GM12878 (cell line): ENCODE measurements at regions not wholly inside any gene's neighbourhood (a gene's known extent, or its start where the extent isn't known, plus 50 kb on each side); places are given as distances from the start of the nearest gene placed in this dataset.

Source experiments
- ATAC-seq: fragments of 200-7000 bp; cut with Tn5 transposase; 3 replicates; pipeline ENCODE4 v1.9.1; 2020; ENCODE audit warnings: mild to moderate bottlenecking, moderate library complexity
- BruUV-seq: library from RNA; stranded (reverse); fragments of 400-500 nt; replicated peaks from 2 replicates; lab custom pipeline; 2021; lab: Mats Ljungman, UMichigan
- CTCF ChIA-PET: fragments of 300-600 bp; sonication (Branson Sonifier 250); formaldehyde crosslinking; extraction: SDS; loops from one replicate; lab custom pipeline; 2021; ENCODE audit warnings: inconsistent platforms; lab: Yijun Ruan, JAX
- POLR2A ChIA-PET: fragments of 350-600 bp; formaldehyde crosslinking; extraction: SDS; loops from one replicate; lab custom pipeline; 2021; ENCODE audit warnings: inconsistent platforms; lab: Charles Lee
- RAD21 ChIA-PET: fragments of 300-600 bp; sonication (Branson Sonifier 250); formaldehyde crosslinking; loops from one replicate; lab custom pipeline; 2023; ENCODE audit warnings: antibody characterized with exemption; ENCODE audit not compliant: unreplicated experiment; lab: Charles Lee
- SMC1A ChIA-PET: fragments of 300-600 bp; sonication (Branson Sonifier 250); formaldehyde crosslinking; loops from one replicate; lab custom pipeline; 2023; ENCODE audit not compliant: unreplicated experiment, uncharacterized antibody; lab: Charles Lee
- DNase-seq: peaks from one replicate; pipeline ENCODE4 v3.0.0-alpha.2; 2011; ENCODE audit warnings: low read depth, low spot score
- FAIRE-seq: peaks from 3 replicates; lab custom pipeline; 2011; peaks lifted over from hg19 to GRCh38; lab: Jason Lieb, UNC
- H2AFZ ChIP-seq: 2 replicates; pipeline ENCODE4 v1.6.0; 2011; ENCODE audit warnings: low read depth, low read length, control low read depth; ENCODE audit not compliant: control insufficient read depth
- H3K27ac ChIP-seq: 2 replicates; pipeline ENCODE4 v1.5.1; 2011; ENCODE audit warnings: control low read depth; ENCODE audit not compliant: control insufficient read depth, insufficient read depth
- H3K27me3 ChIP-seq, 2 experiments: replicated peaks in 1 of 2; 2 replicates each; pipeline versions ENCODE4 v1.6.0 to v1.6.1; 2011; ENCODE audit warnings: low read length in 1 of 2; ENCODE audit not compliant: control insufficient read depth in 2 of 2, insufficient read depth in 2 of 2
- H3K36me3 ChIP-seq, 2 experiments: 2 replicates each; pipeline ENCODE4 v1.5.1; 2011; ENCODE audit warnings: low read length in 1 of 2; ENCODE audit not compliant: control insufficient read depth in 2 of 2, insufficient read depth in 2 of 2
- H3K4me1 ChIP-seq: 2 replicates; pipeline ENCODE4 v1.6.1; 2011; ENCODE audit warnings: mild to moderate bottlenecking, low read length, moderate library complexity, mixed read lengths; ENCODE audit not compliant: control insufficient read depth, insufficient read depth
- H3K4me2 ChIP-seq: 2 replicates; pipeline ENCODE4 v1.6.0; 2011; ENCODE audit warnings: control low read depth; ENCODE audit not compliant: control insufficient read depth, insufficient read depth
- H3K4me3 ChIP-seq: fragments of 200-600 bp; sonication (generic); 2 replicates; pipeline ENCODE4 v1.5.1; 2016
- H3K79me2 ChIP-seq: 2 replicates; pipeline ENCODE4 v1.6.0; 2011; ENCODE audit warnings: low read length; ENCODE audit not compliant: control insufficient read depth, insufficient read depth
- H3K9ac ChIP-seq: 2 replicates; pipeline ENCODE4 v1.8.0; 2011; ENCODE audit warnings: low read length, control low read depth, mixed read lengths; ENCODE audit not compliant: control insufficient read depth, insufficient read depth
- H3K9me3 ChIP-seq: replicated peaks from 3 replicates; pipeline ENCODE4 v1.5.1; 2011; ENCODE audit warnings: mild to moderate bottlenecking, low read length; ENCODE audit not compliant: control insufficient read depth, insufficient read depth
- H4K20me1 ChIP-seq: 2 replicates; pipeline ENCODE4 v1.6.0; 2011; ENCODE audit not compliant: control insufficient read depth, insufficient read depth
- DPF2 ChIP-seq: fragments of 450-650 bp; IDR thresholded peaks from 2 replicates; pipeline ENCODE4 v1.6.1; 2017; ENCODE audit warnings: mild to moderate bottlenecking
- ETV6 ChIP-seq, 2 experiments: fragments of 450-650 bp in 1 of 2; IDR thresholded peaks in 1 of 2; conservative IDR thresholded peaks in 1 of 2; 2 replicates each; pipeline ENCODE4 v1.6.1; 2014; ENCODE audit warnings: antibody characterized with exemption in 1 of 2, borderline replicate concordance in 1 of 2, low read depth in 1 of 2, mild to moderate bottlenecking in 1 of 2, moderate library complexity in 1 of 2
- GATAD2B ChIP-seq: fragments of 450-650 bp; conservative IDR thresholded peaks from 2 replicates; pipeline ENCODE4 v1.6.1; 2017; ENCODE audit warnings: low read depth, mild to moderate bottlenecking, moderate library complexity
- HDAC6 ChIP-seq: fragments of 200-600 bp; sonication (generic); IDR thresholded peaks from one replicate; pipeline ENCODE4 v1.8.0; 2017; ENCODE audit warnings: antibody characterized with exemption; ENCODE audit not compliant: unreplicated experiment
- IKZF2 ChIP-seq, 2 experiments: fragments of 450-650 bp; IDR thresholded peaks; 2 replicates each; pipeline ENCODE4 v1.6.1; 2017; ENCODE audit warnings: mild to moderate bottlenecking in 2 of 2, moderate library complexity in 2 of 2
- KDM1A ChIP-seq: fragments of 200-600 bp; sonication (generic); IDR thresholded peaks from 2 replicates; pipeline ENCODE4 v1.6.1; 2016; ENCODE audit warnings: borderline replicate concordance
- MYB ChIP-seq: fragments of 150-350 bp; IDR thresholded peaks from 2 replicates; pipeline ENCODE4 v1.6.1; 2014; ENCODE audit warnings: mild to moderate bottlenecking, low read depth, low read length, borderline replicate concordance
- PAX5 ChIP-seq: IDR thresholded peaks from 2 replicates; pipeline ENCODE4 v1.6.1; 2011; ENCODE audit warnings: low read depth, low read length, borderline replicate concordance
- POLR2A ChIP-seq: IDR thresholded peaks from 2 replicates; pipeline ENCODE4 v1.6.1; 2011; ENCODE audit warnings: low read depth, mild to moderate bottlenecking, low read length
- SUPT20H ChIP-seq: IDR thresholded peaks from 2 replicates; pipeline ENCODE4 v1.6.1; 2011; ENCODE audit warnings: low read depth, mild to moderate bottlenecking, low read length, moderate library complexity, borderline replicate concordance; ENCODE audit not compliant: control insufficient read depth
- YBX1 ChIP-seq: fragments of 450-650 bp; IDR thresholded peaks from 2 replicates; pipeline ENCODE4 v1.6.1; 2016; ENCODE audit warnings: antibody characterized with exemption
- ZNF274 ChIP-seq: IDR thresholded peaks from one replicate; pipeline ENCODE4 v1.8.0; 2011; ENCODE audit not compliant: insufficient read length, insufficient read depth
- WGBS: methylation state at CpG from one replicate; pipeline ENCODE4 v1.1.6; 2016; ENCODE audit warnings: low lambda C conversion rate; ENCODE audit not compliant: insufficient replicate concordance, insufficient coverage; ENCODE audit errors: missing lambda C conversion rate; 5-methylcytosine and 5-hydroxymethylcytosine counted together
- in situ Hi-C: fragments of 300-500 bp; cut with MboI; formaldehyde crosslinking; loops from 9 replicates; pipeline ENCODE4 v1.14.3; 2018; ENCODE audit warnings: mixed read lengths
- intact Hi-C: fragments of 100-400 bp; cut with micrococcal nuclease; formaldehyde crosslinking; loops from one replicate; pipeline ENCODE4 v1.14.2; 2022; ENCODE audit not compliant: unreplicated experiment
- TF ChIP-seq, protein P1 (sequence below): fragments of 450-650 bp; IDR thresholded peaks from 2 replicates; pipeline ENCODE4 v1.6.1; 2017; ENCODE audit warnings: low read depth, mild to moderate bottlenecking, moderate library complexity
- TF ChIP-seq, protein P2 (sequence below): fragments of 450-650 bp; conservative IDR thresholded peaks from 2 replicates; pipeline ENCODE4 v1.6.1; 2017; ENCODE audit warnings: mild to moderate bottlenecking, moderate library complexity

DNA sequence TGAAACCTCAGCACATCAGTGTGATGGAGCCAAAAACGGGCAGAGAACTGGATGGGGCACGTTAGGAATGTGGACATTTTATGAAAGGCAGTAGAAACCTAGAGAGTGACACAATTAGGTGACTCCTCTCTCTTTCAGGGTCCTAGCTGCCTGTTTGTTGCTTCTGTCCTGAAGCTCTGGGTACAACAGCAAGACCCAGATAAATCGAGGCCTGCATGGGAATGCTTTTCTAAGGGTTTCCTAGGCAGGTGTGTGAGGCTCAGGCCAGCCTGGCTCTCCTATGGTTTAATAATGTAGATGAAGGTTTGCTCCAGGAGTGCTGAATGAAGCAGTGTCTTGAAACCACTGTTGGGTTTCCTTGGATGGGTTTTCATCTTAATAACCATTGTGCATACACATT, 517.1 kb upstream of the RAB6C start (continued):
- TF ChIP-seq, protein P1, sequence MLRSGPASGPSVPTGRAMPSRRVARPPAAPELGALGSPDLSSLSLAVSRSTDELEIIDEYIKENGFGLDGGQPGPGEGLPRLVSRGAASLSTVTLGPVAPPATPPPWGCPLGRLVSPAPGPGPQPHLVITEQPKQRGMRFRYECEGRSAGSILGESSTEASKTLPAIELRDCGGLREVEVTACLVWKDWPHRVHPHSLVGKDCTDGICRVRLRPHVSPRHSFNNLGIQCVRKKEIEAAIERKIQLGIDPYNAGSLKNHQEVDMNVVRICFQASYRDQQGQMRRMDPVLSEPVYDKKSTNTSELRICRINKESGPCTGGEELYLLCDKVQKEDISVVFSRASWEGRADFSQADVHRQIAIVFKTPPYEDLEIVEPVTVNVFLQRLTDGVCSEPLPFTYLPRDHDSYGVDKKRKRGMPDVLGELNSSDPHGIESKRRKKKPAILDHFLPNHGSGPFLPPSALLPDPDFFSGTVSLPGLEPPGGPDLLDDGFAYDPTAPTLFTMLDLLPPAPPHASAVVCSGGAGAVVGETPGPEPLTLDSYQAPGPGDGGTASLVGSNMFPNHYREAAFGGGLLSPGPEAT = no peak
- TF ChIP-seq GATAD2B (no peak), ZNF274 (no peak), DPF2 (no peak), YBX1 (no peak), MYB (no peak), POLR2A (no peak), PAX5 (no peak)
- TF ChIP-seq, protein P2, sequence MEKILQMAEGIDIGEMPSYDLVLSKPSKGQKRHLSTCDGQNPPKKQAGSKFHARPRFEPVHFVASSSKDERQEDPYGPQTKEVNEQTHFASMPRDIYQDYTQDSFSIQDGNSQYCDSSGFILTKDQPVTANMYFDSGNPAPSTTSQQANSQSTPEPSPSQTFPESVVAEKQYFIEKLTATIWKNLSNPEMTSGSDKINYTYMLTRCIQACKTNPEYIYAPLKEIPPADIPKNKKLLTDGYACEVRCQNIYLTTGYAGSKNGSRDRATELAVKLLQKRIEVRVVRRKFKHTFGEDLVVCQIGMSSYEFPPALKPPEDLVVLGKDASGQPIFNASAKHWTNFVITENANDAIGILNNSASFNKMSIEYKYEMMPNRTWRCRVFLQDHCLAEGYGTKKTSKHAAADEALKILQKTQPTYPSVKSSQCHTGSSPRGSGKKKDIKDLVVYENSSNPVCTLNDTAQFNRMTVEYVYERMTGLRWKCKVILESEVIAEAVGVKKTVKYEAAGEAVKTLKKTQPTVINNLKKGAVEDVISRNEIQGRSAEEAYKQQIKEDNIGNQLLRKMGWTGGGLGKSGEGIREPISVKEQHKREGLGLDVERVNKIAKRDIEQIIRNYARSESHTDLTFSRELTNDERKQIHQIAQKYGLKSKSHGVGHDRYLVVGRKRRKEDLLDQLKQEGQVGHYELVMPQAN = no peak
- TF ChIP-seq, all 136 proteins: peak for 0

DNA sequence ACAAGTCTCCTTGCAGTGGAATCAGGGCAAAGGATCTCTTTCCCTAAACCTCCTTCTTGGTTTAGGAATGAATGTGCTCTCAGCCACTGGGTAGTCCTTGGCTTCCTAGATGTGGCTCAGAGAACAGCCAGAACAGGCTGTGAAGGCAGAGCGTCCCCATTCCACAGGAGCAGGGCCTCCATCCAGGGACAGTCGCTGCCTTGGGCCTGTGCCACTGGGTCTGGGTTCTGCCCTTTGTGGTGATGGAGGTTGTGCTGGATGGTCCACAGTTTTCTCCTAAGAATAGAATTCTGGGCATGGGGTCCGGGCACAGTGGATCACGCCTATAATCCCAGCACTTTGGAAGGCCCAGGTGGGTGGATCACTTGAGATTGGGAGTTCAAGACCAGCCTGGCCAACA, 516.5 kb upstream of the RAB6C start:
- in situ Hi-C loops = no loop called here
- WGBS = 22% methylated on average over 4 of the region's 4 CpGs
- H3K36me3 ChIP-seq = no peaks in the 10 kb centered on the region

More for the DNA sequence above, 516.5 kb upstream of the RAB6C start:
- intact Hi-C loops = no loop called here
- H3K27ac ChIP-seq = no peak overlapping the region
- no peaks in the 10 kb centered on the region; the same call in 1 of the 2 replicates for H3K4me1 ChIP-seq
- H3K27me3 ChIP-seq = no peaks in the 10 kb centered on the region
- ChIA-PET RAD21 (no interaction called here), SMC1A (no interaction called here), CTCF (no interaction called here), POLR2A (no interaction called here)
- no peak for DNase-seq
- FAIRE-seq = no peak
- no peak overlapping the region for H3K9ac ChIP-seq
- H3K4me2 ChIP-seq = no peak overlapping the region
- no peaks in the 10 kb centered on the region for H3K79me2 ChIP-seq
- no peak overlapping the region for H3K4me3 ChIP-seq
- BruUV-seq = no TSS peak
- no peak for ATAC-seq
- H2AFZ ChIP-seq = no peak overlapping the region
- TF ChIP-seq IKZF2 (IDR thresholded peaks at IDR 0.05) (no peak), HDAC6 (no peak), SUPT20H (no peak), KDM1A (no peak), ETV6 (conservative IDR thresholded peaks at IDR 0.05 in 1 of 2, IDR thresholded peaks at IDR 0.05 in 1 of 2; ENCODE audit: borderline replicate concordance in 1 of 2, low read depth in 1 of 2) (no peak)
- TF ChIP-seq, all 136 proteins: peak for 0
- Histone ChIP-seq H3K9me3 (no peaks in the 10 kb centered on the region; the same call in 2 of the 3 replicates), H4K20me1 (no peaks in the 10 kb centered on the region)
